GM19463 (cell line): ENCODE measurements at regions not wholly inside any gene's neighbourhood (a gene's known extent, or its start where the extent isn't known, plus 50 kb on each side); places are given as distances from the start of the nearest gene placed in this dataset.
"Not testable (repeated sequence)": the region's sequence is repeated elsewhere in the genome, so short reads cannot be mapped to it uniquely, and the experiment has no call there.

Experiments
- ATAC-seq: cut with Tn5 transposase; IDR thresholded peaks from one replicate; pipeline ENCODE4 v1.9.1; 2021; ENCODE audit warnings: mild to moderate bottlenecking, moderate library complexity; ENCODE audit not compliant: unreplicated experiment

DNA sequence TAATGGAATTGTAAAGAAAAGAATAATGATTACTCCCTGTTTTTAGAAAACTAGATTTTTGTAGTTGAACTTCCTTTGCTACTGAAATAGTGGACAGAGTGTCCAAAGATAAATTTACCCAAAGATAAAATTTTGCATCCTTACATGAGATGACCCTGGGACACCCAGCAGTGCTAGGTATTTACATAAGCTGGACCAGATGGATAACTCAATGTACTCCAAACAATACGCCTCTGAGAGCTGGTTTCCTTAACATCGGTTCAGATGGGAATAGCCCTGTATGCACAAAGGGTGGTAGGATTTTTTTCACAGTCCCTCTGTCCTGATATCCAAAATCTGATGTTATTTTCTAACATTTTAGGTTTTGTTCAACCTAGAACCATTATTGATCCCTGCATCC is 432.1 kb upstream of the ID2 start:
- ATAC-seq = no peak

- not testable (repeated sequence) for ATAC-seq
Observed at GRCh38 chr2:8250290-8250689, 431.6 kb upstream of the ID2 start.

DNA sequence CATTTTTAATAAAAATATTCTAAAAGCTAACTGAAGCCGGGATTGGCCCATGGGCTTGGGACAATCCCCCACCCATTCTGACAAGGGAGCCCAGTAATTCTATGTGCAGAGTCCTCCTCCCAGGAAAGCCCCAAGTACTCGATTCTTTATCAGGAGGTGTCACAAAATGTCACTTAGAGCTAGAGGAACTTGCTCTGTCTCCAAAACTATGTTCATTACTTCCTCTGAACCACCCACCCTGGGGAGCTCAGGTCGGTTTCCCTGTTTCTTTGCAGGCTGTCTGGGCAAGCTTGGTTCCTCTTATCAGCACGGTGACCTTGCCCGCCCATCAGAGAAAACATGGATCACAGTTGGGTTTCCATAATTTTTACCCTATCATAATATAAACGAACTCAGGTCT is 430.6 kb upstream of the ID2 start:
- ATAC-seq = no peak

GRCh38 chr2:8251856-8252255 is 430.0 kb upstream of the ID2 start:
- no peak for ATAC-seq

DNA sequence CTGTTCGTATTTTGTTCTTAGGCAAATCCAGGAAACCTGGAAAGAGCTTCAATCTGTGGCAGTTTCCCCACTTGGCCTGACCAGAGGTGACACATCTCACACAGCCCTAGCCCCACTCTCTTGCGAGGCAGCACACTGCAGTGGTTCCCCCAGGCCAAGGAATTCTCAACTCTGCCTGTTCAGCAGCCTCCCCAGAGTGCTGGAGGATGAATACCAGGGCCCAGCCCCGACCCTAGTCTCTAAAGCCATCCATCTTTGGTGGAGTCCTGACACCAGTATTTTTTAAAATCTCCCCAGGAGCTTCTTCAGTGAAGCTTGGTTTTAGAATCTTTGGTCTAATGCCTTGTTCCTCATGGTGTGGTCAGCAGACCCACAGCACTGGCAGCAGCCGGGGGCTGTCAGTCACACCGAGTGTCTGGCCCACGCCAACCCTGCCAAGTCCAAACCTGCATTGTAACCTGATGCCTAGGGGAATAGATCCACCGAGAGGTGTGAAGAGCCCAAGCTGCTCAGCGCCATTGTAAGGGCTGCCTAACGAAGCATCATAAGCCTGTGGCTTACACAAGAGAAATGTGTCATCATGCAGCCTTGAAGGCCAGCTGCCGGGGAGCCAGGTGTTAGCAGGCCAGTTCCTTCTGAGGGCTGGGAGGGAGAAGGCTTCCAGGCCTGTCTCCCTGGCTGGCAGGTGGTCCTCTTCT is 428.7 kb upstream of the ID2 start:
- peak; percentile 91 for ATAC-seq

DNA sequence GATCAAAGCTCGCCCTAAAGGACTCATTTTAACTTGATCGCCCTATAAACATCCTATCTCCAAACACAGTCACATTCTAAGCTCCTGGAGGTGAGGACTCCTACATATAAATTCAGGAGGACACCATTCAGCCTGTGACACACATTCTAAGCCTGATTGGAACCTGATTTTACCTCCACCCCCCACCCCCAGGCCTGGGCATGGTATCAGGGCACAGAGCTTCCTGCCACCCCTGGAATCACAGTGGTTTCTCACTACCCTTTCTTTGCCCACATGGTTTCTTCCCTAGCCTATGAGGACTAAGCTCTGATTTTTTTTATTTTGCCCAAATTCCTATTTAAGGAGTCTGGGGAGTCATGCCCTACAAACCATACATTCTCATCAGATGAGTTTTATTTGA is 428.1 kb upstream of the ID2 start:
- ATAC-seq = no peak

DNA sequence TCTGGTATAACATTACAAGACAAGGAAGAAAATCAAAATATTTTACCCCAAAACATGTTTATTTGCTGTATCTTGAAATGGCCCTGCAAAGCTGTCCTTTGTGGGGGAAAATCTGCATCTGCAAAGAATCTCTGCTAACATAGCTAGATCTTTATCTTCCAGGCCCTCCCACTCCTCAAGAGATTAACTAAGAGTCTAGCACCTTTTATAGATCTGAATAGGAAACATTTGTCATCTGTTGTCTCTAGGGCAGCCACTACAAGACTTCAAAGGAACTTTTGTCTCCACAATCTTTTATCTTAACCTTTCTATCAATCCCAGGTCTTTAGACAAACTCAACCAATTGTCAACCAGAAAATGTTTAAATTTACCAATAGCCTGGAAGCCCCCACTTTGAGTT is 427.6 kb upstream of the ID2 start:
- ATAC-seq = not testable (repeated sequence)

- ATAC-seq = no peak
Observed at GRCh38 chr2:8254791-8255447, 426.9 kb upstream of the ID2 start.

DNA sequence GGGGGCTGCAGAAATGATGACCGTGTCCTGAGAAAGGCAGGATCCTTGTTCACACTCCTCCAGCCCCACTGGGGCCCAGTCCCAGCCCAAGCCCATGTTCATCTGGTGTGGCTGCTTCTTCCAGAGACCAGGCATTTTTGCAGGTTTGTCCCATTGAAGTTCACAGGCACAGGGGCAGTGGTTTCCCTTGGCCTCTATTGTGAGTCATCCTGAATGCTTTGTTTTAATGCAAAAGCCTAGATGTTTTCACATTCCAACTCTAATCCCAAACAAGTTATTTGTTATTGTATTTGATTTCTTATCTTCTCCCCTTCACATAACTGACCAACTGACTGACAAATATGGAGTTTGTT is 426.4 kb upstream of the ID2 start:
- no peak for ATAC-seq

GRCh38 chr2:8256905-8257304 is 425.0 kb upstream of the ID2 start:
- no peak for ATAC-seq

GRCh38 chr2:8257502-8257901 is 424.4 kb upstream of the ID2 start:
- ATAC-seq = no peak

DNA sequence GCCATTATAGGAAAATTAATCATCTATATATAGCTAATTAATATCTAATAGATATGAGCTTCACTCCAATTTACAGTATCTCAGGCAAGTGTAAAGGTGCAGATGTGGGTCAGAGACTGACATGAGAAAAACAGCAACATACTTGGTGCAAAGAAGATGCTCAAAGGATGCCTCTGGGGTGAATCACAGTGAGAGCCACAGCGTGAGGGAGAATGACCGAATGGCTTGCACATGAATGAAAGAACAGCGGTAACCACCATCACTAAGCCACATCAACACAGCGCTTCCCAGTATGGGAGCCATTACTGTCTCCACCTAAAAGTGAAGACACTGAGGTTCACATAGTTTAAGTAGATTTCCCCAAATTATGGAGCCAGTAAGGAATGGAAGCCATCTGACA is 423.4 kb upstream of the ID2 start:
- ATAC-seq = no peak

DNA sequence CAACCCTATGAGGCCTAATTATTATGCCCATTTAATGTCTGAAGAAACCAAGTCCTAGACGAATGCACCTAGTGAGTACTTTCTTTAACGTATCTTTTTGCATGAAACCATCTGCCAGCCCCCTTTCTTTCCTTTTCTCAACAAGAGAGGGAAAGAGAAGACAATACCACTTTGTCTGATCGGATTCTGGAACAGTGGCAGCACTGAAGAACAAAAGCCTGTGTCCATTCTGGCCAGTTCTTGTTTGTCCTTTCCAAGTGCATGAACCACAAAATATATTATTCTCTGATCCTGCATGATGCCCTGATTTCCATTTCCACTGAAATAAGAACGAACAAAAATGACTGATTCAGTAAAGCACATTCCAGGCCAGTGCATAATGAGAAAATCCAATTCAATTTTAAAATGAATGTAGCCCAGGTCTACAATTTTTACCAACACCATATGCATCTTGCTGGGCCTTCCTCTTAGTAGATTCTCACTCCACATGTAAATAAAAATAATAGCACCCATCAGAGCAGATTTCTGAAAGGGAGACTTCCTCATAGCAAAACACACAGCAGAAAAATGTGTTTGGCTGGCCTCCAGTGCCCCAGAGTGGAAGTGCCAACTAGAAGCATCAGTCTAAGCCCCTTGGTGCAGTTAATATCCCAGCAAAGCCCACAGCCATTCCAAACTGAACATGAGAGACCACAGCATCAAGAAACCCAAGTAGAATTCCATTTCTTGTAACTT is 422.6 kb upstream of the ID2 start:
- ATAC-seq = no peak

DNA sequence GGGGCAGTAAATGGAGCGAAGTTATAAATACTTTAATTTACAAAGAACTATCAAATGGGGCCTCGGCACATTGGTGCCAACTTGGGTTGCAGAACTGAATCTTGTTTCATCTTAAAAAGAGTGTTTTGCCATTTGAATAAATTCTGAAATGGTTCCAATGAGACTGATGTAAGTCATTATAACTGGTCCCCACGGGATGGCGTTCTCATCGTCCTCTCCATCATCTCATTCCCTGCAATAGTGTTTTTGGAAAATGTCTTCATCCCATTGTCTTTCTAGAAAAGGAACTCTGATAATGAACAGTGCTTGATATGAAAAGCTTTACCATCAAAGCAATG is 422.0 kb upstream of the ID2 start:
- no peak for ATAC-seq

GRCh38 chr2:8260213-8260612 is 421.6 kb upstream of the ID2 start:
- no peak for ATAC-seq

DNA sequence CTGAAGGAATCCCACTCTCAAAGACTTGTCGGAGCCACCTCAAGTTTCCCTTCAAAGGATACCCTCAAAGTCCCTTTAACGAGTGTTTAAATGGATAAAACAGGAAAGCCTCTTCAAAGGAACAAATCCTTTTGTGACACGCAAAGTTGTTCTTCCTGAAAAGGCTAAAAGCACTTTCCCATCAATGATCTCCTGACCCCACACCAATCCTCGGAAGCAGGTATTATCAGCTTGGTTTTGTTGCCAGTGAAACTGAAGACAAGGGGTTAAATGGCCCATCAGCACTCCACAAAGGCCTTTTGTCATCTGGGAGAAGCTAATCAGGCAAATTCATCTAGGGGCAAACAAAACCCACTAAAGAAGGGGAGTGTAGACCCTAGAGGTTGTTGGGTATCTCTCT is 418.0 kb upstream of the ID2 start:
- ATAC-seq = no peak

GRCh38 chr2:8264981-8265380 is 416.9 kb upstream of the ID2 start:
- ATAC-seq = no peak

- no peak for ATAC-seq
Observed at GRCh38 chr2:8265476-8266226, 416.2 kb upstream of the ID2 start.

GRCh38 chr2:8266563-8266962 is 415.3 kb upstream of the ID2 start:
- ATAC-seq = no peak

GRCh38 chr2:8267048-8267447 is 414.8 kb upstream of the ID2 start:
- no peak for ATAC-seq

GRCh38 chr2:8267721-8268120 is 414.1 kb upstream of the ID2 start:
- ATAC-seq = no peak
